Vagina (tissue), 2 donors: ENCODE measurements at regions not wholly inside any gene's neighbourhood (a gene's known extent, or its start where the extent isn't known, plus 50 kb on each side); places are given as distances from the start of the nearest gene placed in this dataset.

Source experiments
- DNase-seq, 2 donors: peaks; one replicate each; pipeline ENCODE4 v3.0.0-alpha.2; 2017; ENCODE audit errors: extremely low spot score in 2 of 2
- H3K27ac ChIP-seq: fragments of 200-600 bp; sonication (generic); one replicate; pipeline ENCODE4 v1.5.1; 2019
- H3K27me3 ChIP-seq: fragments of 200-600 bp; sonication (generic); one replicate; pipeline ENCODE4 v1.5.1; 2019
- H3K36me3 ChIP-seq, 2 donors: fragments of 200-600 bp; sonication (generic); one replicate each; pipeline ENCODE4 v1.5.1; 2017 to 2019
- H3K4me1 ChIP-seq: fragments of 200-600 bp; sonication (generic); one replicate; pipeline ENCODE4 v1.5.1; 2019
- H3K4me3 ChIP-seq, 2 donors: fragments of 200-600 bp; sonication (generic); 1 replicate in 1 of 2; 2 replicates in 1 of 2; pipeline ENCODE4 v1.5.1; 2016 to 2019
- H3K9me3 ChIP-seq: fragments of 200-600 bp; sonication (generic); one replicate; pipeline ENCODE4 v1.5.1; 2019
- CTCF ChIP-seq, 3 experiments: fragments of 450-650 bp in 2 of 3; fragments of 200-600 bp in 1 of 3; sonication (generic) in 1 of 3; IDR thresholded peaks; one replicate each; pipeline ENCODE4 v1.5.1; 2017 to 2019; ENCODE audit warnings: antibody characterized with exemption in 3 of 3, mild to moderate bottlenecking in 2 of 3, moderate library complexity in 2 of 3
- POLR2A ChIP-seq, 2 donors: fragments of 450-650 bp; IDR thresholded peaks; one replicate each; pipeline ENCODE4 v1.6.1; 2017; ENCODE audit warnings: antibody characterized with exemption in 2 of 2, mild to moderate bottlenecking in 2 of 2, moderate library complexity in 2 of 2
- POLR2AphosphoS5 ChIP-seq, 2 donors: sonication (generic); formaldehyde crosslinking; IDR thresholded peaks; one replicate each; pipeline ENCODE4 v1.9.0; 2017; ENCODE audit warnings: antibody characterized with exemption in 2 of 2, mild to moderate bottlenecking in 2 of 2, low read depth in 1 of 2; ENCODE audit not compliant: insufficient read depth in 1 of 2
- intact Hi-C: fragments of 100-400 bp; cut with DNase I; formaldehyde crosslinking; loops from one replicate; pipeline ENCODE4 v1.15.1; 2023

GRCh38 chr1:219527994-219528393 lies 84.9 kb downstream of the ZC3H11B start:
- intact Hi-C loops: no loop called here
- Histone ChIP-seq H3K36me3 (no peaks in the 10 kb centered on the region), H3K27ac (no peak overlapping the region), H3K9me3 (no peaks in the 10 kb centered on the region), H3K4me1 (no peaks in the 10 kb centered on the region), H3K27me3 (no peaks in the 10 kb centered on the region), H3K4me3 (no peak overlapping the region)
- TF ChIP-seq POLR2A (IDR thresholded peaks at IDR 0.05): no peak
- TF ChIP-seq POLR2AphosphoS5 (IDR thresholded peaks at IDR 0.05; ENCODE audit: insufficient read depth in 1 of 2, low read depth in 1 of 2): no peak
- DNase-seq: no peak

- Histone ChIP-seq H3K36me3 (no peaks in the 10 kb centered on the region), H3K9me3 (no peaks in the 10 kb centered on the region), H3K4me3 (no peak overlapping the region), H3K27me3 (no peaks in the 10 kb centered on the region), H3K27ac (no peak overlapping the region), H3K4me1 (no peaks in the 10 kb centered on the region)
- intact Hi-C loops: no loop called here
- TF ChIP-seq POLR2AphosphoS5 (IDR thresholded peaks at IDR 0.05; ENCODE audit: insufficient read depth in 1 of 2, low read depth in 1 of 2) (no peak), CTCF (IDR thresholded peaks at IDR 0.05) (no peak), POLR2A (IDR thresholded peaks at IDR 0.05) (no peak)
- no peak for DNase-seq
Observed at GRCh38 chr1:219526074-219526473, 86.8 kb downstream of the ZC3H11B start.

- H3K9me3 ChIP-seq: no peaks in the 10 kb centered on the region
- H3K4me3 ChIP-seq: no peak overlapping the region
- H3K27ac ChIP-seq: no peak overlapping the region
- no peaks in the 10 kb centered on the region for H3K27me3 ChIP-seq
- TF ChIP-seq POLR2AphosphoS5 (IDR thresholded peaks at IDR 0.05; ENCODE audit: insufficient read depth in 1 of 2, low read depth in 1 of 2) (no peak), CTCF (IDR thresholded peaks at IDR 0.05) (no peak), POLR2A (IDR thresholded peaks at IDR 0.05) (no peak)
- H3K36me3 ChIP-seq: no peaks in the 10 kb centered on the region
- DNase-seq: no peak
- intact Hi-C loops: no loop called here
- H3K4me1 ChIP-seq: no peaks in the 10 kb centered on the region
Observed at GRCh38 chr1:219523411-219523810, 89.5 kb downstream of the ZC3H11B start.

GRCh38 chr1:219521325-219521724 lies 91.6 kb downstream of the ZC3H11B start:
- no peak for TF ChIP-seq CTCF (IDR thresholded peaks at IDR 0.05)
- Histone ChIP-seq H3K9me3 (no peaks in the 10 kb centered on the region), H3K4me1 (no peaks in the 10 kb centered on the region), H3K36me3 (no peaks in the 10 kb centered on the region), H3K4me3 (no peak overlapping the region), H3K27ac (no peak overlapping the region), H3K27me3 (no peaks in the 10 kb centered on the region)
- intact Hi-C loops: no loop called here
- DNase-seq: no peak

- intact Hi-C loops: no loop called here
- TF ChIP-seq POLR2A (IDR thresholded peaks at IDR 0.05) (no peak), POLR2AphosphoS5 (IDR thresholded peaks at IDR 0.05; ENCODE audit: insufficient read depth in 1 of 2, low read depth in 1 of 2) (no peak), CTCF (IDR thresholded peaks at IDR 0.05) (no peak)
- no peak for DNase-seq
- Histone ChIP-seq H3K4me3 (no peak overlapping the region), H3K4me1 (no peaks in the 10 kb centered on the region), H3K27ac (no peak overlapping the region), H3K9me3 (no peaks in the 10 kb centered on the region), H3K27me3 (no peaks in the 10 kb centered on the region), H3K36me3 (no peaks in the 10 kb centered on the region)
Observed at GRCh38 chr1:219520241-219520640, 92.7 kb downstream of the ZC3H11B start.

- intact Hi-C loops: no loop called here
- TF ChIP-seq POLR2A (IDR thresholded peaks at IDR 0.05) (no peak), POLR2AphosphoS5 (IDR thresholded peaks at IDR 0.05; ENCODE audit: insufficient read depth in 1 of 2, low read depth in 1 of 2) (no peak), CTCF (IDR thresholded peaks at IDR 0.05) (no peak)
- H3K4me1 ChIP-seq: no peaks in the 10 kb centered on the region
Observed at GRCh38 chr1:219518907-219519248, 94.0 kb downstream of the ZC3H11B start.

More at GRCh38 chr1:219518907-219519248, 94.0 kb downstream of the ZC3H11B start:
- H3K4me3 ChIP-seq: no peak overlapping the region
- no peaks in the 10 kb centered on the region for H3K36me3 ChIP-seq
- H3K27me3 ChIP-seq: no peaks in the 10 kb centered on the region
- DNase-seq: no peak
- H3K27ac ChIP-seq: no peak overlapping the region
- H3K9me3 ChIP-seq: no peaks in the 10 kb centered on the region
